Esophagus squamous epithelium (tissue), 4 donors: ENCODE measurements at regions not wholly inside any gene's neighbourhood (a gene's known extent, or its start where the extent isn't known, plus 50 kb on each side); places are given as distances from the start of the nearest gene placed in this dataset.

Source experiments
- CTCF ChIP-seq, 6 experiments: fragments of 450-650 bp in 4 of 6; fragments of 200-600 bp in 2 of 6; sonication (generic) in 2 of 6; IDR thresholded peaks; one replicate each; pipeline ENCODE4 v1.5.1; 2016 to 2019; ENCODE audit warnings: antibody characterized with exemption in 6 of 6, mild to moderate bottlenecking in 4 of 6, moderate library complexity in 4 of 6
- POLR2A ChIP-seq, 4 donors: fragments of 450-650 bp; IDR thresholded peaks; one replicate each; pipeline ENCODE4 v1.6.1; 2017; ENCODE audit warnings: antibody characterized with exemption in 4 of 4, mild to moderate bottlenecking in 4 of 4, moderate library complexity in 3 of 4

- no peak for TF ChIP-seq CTCF (IDR thresholded peaks at IDR 0.05)
- TF ChIP-seq POLR2A (IDR thresholded peaks at IDR 0.05): no peak
These were observed 116.1 kb downstream of the SPTSSA start for GRCh38 chr14:34345718-34346465.
